DOHH2 (cell line): ENCODE measurements at regions not wholly inside any gene's neighbourhood (a gene's known extent, or its start where the extent isn't known, plus 50 kb on each side); places are given as distances from the start of the nearest gene placed in this dataset.

Experiments
- H3F3A ChIP-seq: fragments of 200-600 bp; sonication (generic), shearing (Covaris generic); 2 replicates; pipeline ENCODE4 v1.6.0; 2016; ENCODE audit warnings: antibody characterized with exemption, mild to moderate bottlenecking; ENCODE audit not compliant: control insufficient read depth, insufficient read depth
- H3K27ac ChIP-seq: fragments of 200-600 bp; sonication (generic); 2 replicates; pipeline ENCODE4 v1.5.1; 2014; ENCODE audit warnings: low read depth, mild to moderate bottlenecking, low read length, moderate library complexity
- H3K27me3 ChIP-seq: fragments of 200-600 bp; sonication (generic); 2 replicates; pipeline ENCODE4 v1.6.1; 2014; ENCODE audit warnings: mild to moderate bottlenecking, low read length, mixed read lengths; ENCODE audit not compliant: control insufficient read depth
- H3K36me3 ChIP-seq: fragments of 200-600 bp; sonication (generic); 2 replicates; pipeline ENCODE4 v1.6.1; 2014; ENCODE audit warnings: mild to moderate bottlenecking, low read length, moderate library complexity, mixed read lengths; ENCODE audit not compliant: control insufficient read depth
- H3K4me1 ChIP-seq: fragments of 200-600 bp; sonication (generic); 2 replicates; pipeline ENCODE4 v1.6.1; 2014; ENCODE audit warnings: mild to moderate bottlenecking, low read length, mixed read lengths; ENCODE audit not compliant: control insufficient read depth
- H3K4me2 ChIP-seq: fragments of 200-600 bp; sonication (generic); 2 replicates; pipeline ENCODE4 v1.6.0; 2014; ENCODE audit warnings: mild to moderate bottlenecking, low read length, moderate library complexity
- H3K4me3 ChIP-seq: fragments of 200-600 bp; sonication (generic); 2 replicates; pipeline ENCODE4 v1.5.1; 2014; ENCODE audit warnings: mild to moderate bottlenecking, low read length, mixed read lengths
- H3K79me2 ChIP-seq: fragments of 200-600 bp; sonication (generic); 2 replicates; pipeline ENCODE4 v1.6.1; 2014; ENCODE audit warnings: mild to moderate bottlenecking, low read length, mixed read lengths; ENCODE audit not compliant: control insufficient read depth
- H3K9me2 ChIP-seq: fragments of 200-600 bp; sonication (generic); replicated peaks from 2 replicates; pipeline ENCODE4 v1.6.1; 2014; ENCODE audit warnings: mild to moderate bottlenecking, low read length, mixed read lengths; ENCODE audit not compliant: control insufficient read depth
- H3K9me3 ChIP-seq: fragments of 200-600 bp; sonication (generic); 2 replicates; pipeline ENCODE4 v1.6.1; 2014; ENCODE audit warnings: antibody characterized with exemption, low read length, mixed read lengths; ENCODE audit not compliant: control insufficient read depth, insufficient read depth
- H4K20me1 ChIP-seq: fragments of 200-600 bp; sonication (generic); 2 replicates; pipeline ENCODE4 v1.6.0; 2014; ENCODE audit warnings: low read depth, mild to moderate bottlenecking, antibody characterized with exemption, low read length, moderate library complexity; ENCODE audit not compliant: control insufficient read depth, insufficient read depth
- EZH2phosphoT487 ChIP-seq: fragments of 200-600 bp; sonication (generic); IDR thresholded peaks from 2 replicates; pipeline ENCODE4 v1.6.1; 2017; ENCODE audit warnings: borderline replicate concordance, mild to moderate bottlenecking, antibody characterized with exemption, low read length, moderate library complexity, mixed read lengths
- TF ChIP-seq, protein P1 (sequence below): fragments of 200-600 bp; sonication (generic); IDR thresholded peaks from one replicate; pipeline ENCODE4 v1.5.1; 2014; ENCODE audit warnings: antibody characterized with exemption, mild to moderate bottlenecking, low read depth, low read length; ENCODE audit not compliant: poor library complexity, severe bottlenecking

GRCh38 chr1:182261655-182262054 is 129.9 kb downstream of the GLUL start:
- no peaks in the 10 kb centered on the region for H3K36me3 ChIP-seq
- no peaks in the 10 kb centered on the region for H4K20me1 ChIP-seq
- H3K4me2 ChIP-seq, result no peak overlapping the region
- no peaks in the 10 kb centered on the region for H3K4me1 ChIP-seq
- TF ChIP-seq, protein P1, sequence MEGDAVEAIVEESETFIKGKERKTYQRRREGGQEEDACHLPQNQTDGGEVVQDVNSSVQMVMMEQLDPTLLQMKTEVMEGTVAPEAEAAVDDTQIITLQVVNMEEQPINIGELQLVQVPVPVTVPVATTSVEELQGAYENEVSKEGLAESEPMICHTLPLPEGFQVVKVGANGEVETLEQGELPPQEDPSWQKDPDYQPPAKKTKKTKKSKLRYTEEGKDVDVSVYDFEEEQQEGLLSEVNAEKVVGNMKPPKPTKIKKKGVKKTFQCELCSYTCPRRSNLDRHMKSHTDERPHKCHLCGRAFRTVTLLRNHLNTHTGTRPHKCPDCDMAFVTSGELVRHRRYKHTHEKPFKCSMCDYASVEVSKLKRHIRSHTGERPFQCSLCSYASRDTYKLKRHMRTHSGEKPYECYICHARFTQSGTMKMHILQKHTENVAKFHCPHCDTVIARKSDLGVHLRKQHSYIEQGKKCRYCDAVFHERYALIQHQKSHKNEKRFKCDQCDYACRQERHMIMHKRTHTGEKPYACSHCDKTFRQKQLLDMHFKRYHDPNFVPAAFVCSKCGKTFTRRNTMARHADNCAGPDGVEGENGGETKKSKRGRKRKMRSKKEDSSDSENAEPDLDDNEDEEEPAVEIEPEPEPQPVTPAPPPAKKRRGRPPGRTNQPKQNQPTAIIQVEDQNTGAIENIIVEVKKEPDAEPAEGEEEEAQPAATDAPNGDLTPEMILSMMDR, result no peak
- no peak for TF ChIP-seq EZH2phosphoT487
- no peaks in the 10 kb centered on the region for H3F3A ChIP-seq
- no peaks in the 10 kb centered on the region for H3K9me2 ChIP-seq
- H3K9me3 ChIP-seq, result no peaks in the 10 kb centered on the region
- peaks cover 3% of the 10 kb centered on the region; the same call in 1 of the 2 replicates for H3K27me3 ChIP-seq
- no peaks in the 10 kb centered on the region for H3K79me2 ChIP-seq
- no peak overlapping the region for H3K27ac ChIP-seq
- no peak overlapping the region for H3K4me3 ChIP-seq

DNA sequence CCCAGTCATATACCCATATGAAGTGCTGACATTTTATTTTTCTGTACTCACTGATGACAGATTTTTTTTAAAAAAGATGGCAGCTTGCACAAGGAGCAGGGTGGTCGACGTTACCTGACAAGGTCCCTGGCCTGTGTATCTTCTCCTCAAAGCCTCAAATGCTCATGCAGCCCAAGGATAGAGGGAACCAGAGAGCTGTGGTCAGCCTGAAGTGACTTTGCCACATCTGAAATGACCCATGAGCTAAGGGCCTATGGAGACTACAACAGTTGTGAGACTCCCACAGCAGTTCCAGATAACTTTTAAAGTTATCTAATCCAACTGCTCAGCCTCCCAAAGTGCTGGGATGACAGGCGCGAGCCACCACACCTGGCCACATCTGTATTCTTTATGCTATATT is 131.1 kb downstream of the GLUL start:
- H3K4me2 ChIP-seq, result no peak overlapping the region
- TF ChIP-seq, protein P1, result no peak
- TF ChIP-seq EZH2phosphoT487, result no peak

GRCh38 chr1:182259968-182260367 is 131.6 kb downstream of the GLUL start:
- Histone ChIP-seq H3K27me3 (peaks cover 3% of the 10 kb centered on the region; the same call in 1 of the 2 replicates), H3K9me3 (no peaks in the 10 kb centered on the region), H3K4me1 (no peaks in the 10 kb centered on the region), H3K79me2 (no peaks in the 10 kb centered on the region), H3F3A (no peaks in the 10 kb centered on the region), H3K27ac (no peak overlapping the region), H3K9me2 (no peaks in the 10 kb centered on the region), H4K20me1 (no peaks in the 10 kb centered on the region), H3K36me3 (no peaks in the 10 kb centered on the region), H3K4me2 (no peak overlapping the region), H3K4me3 (no peak overlapping the region)
- TF ChIP-seq EZH2phosphoT487, result no peak
- TF ChIP-seq, protein P1, result no peak

More for the DNA sequence above, 131.1 kb downstream of the GLUL start:
- H3K27me3 ChIP-seq, result peaks cover 3% of the 10 kb centered on the region; the same call in 1 of the 2 replicates
- H3K4me1 ChIP-seq, result no peaks in the 10 kb centered on the region
- no peaks in the 10 kb centered on the region for H3K36me3 ChIP-seq
- H3K27ac ChIP-seq, result no peak overlapping the region
- H3F3A ChIP-seq, result no peaks in the 10 kb centered on the region
- no peaks in the 10 kb centered on the region for H4K20me1 ChIP-seq
- H3K9me3 ChIP-seq, result no peaks in the 10 kb centered on the region
- no peaks in the 10 kb centered on the region for H3K79me2 ChIP-seq
- no peak overlapping the region for H3K4me3 ChIP-seq
- no peaks in the 10 kb centered on the region for H3K9me2 ChIP-seq
